Glomerular visceral epithelial cell (primary cell): ENCODE measurements at regions not wholly inside any gene's neighbourhood (a gene's known extent, or its start where the extent isn't known, plus 50 kb on each side); places are given as distances from the start of the nearest gene placed in this dataset.
"Not testable (repeated sequence)": the region's sequence is repeated elsewhere in the genome, so short reads cannot be mapped to it uniquely, and the experiment has no call there.

Source experiments
- DNase-seq: peaks from one replicate; pipeline ENCODE4 v3.0.0-alpha.2; 2016; ENCODE audit errors: extremely low spot score

GRCh38 chr14:77985211-77985615 lies 185.0 kb upstream of the NRXN3 start:
- no peak for DNase-seq

DNA sequence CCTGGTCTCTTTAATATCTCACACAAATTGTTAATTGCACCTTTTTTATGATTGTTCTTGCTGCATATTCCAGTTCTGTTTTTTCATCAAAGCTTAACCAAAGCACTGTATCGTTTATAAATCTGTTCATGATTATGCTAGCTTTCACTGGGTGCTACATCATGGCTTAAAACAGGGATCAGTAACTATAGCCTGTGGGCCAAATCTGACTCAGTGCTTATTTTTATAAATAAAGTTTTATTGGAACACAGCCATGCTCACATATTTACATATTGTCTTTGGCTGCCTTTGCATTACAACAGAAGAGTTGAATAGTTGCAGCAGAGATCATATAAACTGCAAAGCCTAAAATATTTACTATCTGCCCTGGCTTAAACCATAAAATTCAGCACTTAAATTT lies 183.4 kb upstream of the NRXN3 start:
- no peak for DNase-seq

GRCh38 chr14:77988096-77988870 lies 181.9 kb upstream of the NRXN3 start:
- no peak for DNase-seq

DNA sequence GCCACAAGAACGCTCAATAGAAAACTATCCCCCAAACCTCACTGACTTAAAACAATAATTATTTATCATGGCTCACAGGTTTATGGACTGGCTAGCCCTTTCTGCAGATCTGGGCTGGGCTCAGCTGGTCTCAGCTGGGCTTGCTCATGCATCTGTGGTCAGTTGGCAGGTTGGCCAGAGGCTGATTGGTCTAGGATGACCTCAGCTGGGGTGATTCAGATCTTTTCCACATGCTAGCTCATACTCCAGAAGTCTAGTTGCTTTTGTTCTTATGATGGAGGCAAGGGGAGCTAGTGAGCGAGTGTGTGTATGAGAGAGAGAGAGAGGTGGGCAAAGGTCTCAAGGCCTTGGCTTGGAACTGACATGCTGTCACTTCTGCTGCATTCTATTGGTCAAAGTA lies 181.2 kb upstream of the NRXN3 start:
- DNase-seq, result peak; percentile 82

GRCh38 chr14:77989441-77989991 lies 180.7 kb upstream of the NRXN3 start:
- no peak for DNase-seq

DNA sequence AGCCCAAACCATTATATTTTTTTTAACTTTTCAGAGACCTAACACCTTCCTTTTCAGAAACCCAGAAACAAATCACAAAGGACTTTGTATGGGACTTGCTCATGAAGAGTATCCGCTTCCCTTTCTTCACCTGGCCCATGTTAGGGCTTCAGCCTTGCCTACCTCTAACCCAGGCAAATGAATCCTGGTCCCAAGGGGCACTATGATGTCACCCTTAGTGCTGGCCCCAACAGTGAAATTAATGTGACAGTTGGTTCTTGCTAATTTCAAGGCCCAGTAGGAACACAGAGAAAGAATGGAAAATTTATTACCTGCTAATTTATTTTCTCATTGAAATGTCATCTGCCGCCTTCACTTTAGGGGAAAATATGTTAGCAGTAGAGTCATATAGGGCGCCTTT lies 179.8 kb upstream of the NRXN3 start:
- DNase-seq, result no peak

DNA sequence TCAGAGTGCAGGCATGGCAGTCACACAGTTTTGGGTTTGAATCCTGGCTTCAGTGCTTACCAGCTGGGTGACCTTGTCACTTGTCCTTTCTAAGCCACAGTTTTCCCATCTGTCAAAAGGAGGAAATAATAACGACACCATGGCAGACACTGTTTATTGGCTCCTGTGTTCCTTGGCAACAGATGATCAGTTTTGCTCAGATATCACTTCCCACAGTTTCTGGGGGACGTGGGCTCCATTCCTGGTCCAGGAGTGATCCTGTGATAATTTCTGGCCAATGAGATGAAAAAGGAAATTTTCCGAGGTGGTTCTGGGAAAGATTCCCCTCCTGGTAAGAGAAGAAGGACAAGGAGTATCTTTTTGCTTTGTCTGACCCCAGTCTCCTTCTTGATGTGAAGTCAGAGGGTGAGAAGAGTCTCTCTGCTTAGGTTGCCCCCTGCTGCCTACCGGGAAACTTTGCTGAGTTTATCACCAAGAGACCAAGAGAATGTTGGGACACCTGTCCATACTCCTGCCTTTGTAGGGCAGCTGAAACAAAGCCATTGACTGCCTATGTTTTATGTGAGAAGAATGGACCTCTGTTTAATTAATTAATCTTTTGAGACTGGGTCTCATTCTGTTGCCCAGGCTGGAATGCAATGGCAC lies 178.9 kb upstream of the NRXN3 start:
- DNase-seq, result no peak

- DNase-seq, result peak; percentile 57
Measured at GRCh38 chr14:78005325-78005724, 164.8 kb upstream of the NRXN3 start.

DNA sequence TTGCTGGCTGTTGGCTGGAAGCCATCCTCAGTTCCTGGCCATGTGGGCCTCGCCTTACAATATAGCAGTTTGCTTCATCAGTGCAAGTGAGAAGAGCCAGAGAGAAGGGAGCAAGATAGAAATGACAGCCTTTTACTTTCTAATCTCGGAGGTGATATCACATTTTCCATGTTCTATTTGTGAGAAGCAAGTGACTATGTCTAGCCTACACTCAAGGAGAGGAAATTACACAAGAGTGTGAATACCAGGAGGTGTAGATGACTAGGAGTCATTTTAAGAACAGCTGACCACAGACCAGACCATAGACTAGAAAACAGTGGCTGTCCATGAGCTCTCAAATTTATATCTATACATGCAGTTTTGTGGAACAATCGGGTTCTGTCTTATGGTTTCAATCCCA lies 163.0 kb upstream of the NRXN3 start:
- no peak for DNase-seq

GRCh38 chr14:78010688-78011087 lies 159.5 kb upstream of the NRXN3 start:
- peak; percentile 46 for DNase-seq

DNA sequence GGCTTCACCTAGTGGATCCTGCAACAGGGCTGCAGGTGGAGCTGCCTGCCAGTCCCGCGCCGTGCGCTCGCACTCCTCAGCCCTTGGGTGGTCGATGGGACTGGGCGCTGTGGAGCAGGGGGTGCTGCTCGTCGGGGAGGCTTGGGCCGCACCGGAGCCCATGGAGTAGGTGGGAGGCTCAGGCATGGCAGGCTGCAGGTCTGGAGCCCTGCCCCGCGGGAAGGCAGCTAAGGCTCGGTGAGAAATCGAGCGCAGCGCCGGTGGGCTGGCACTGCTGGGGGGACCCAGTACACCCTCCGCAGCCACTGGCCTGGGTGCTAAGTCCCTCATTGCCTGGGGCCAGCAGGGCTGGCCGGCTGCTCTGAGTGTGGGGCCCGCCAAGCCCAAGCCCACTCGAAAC lies 156.3 kb upstream of the NRXN3 start:
- not testable (repeated sequence) for DNase-seq

- no peak for DNase-seq
Measured at GRCh38 chr14:78016532-78016931, 153.6 kb upstream of the NRXN3 start.

- no peak for DNase-seq
Measured at GRCh38 chr14:78018283-78018682, 151.9 kb upstream of the NRXN3 start.

DNA sequence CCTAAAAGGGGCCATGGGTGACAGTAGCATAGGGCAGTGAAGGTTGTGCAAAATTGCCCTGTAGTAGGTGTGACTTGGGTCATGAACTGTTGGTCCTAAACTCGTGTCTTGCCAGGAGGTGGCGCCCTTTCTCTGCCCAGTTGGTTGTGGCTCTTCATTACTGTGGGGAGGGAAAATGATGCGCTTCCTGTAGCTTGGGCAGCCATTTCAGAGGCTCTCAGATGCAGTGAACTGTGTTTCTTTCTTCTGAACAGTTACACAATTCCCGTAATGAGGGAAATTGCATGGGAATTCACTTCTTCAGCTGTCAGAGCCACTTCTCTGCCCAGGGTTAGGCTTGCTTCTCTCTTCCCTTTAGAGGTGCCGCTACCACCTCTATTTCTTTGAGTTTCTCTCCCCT lies 148.1 kb upstream of the NRXN3 start:
- DNase-seq, result peak; percentile 45

DNA sequence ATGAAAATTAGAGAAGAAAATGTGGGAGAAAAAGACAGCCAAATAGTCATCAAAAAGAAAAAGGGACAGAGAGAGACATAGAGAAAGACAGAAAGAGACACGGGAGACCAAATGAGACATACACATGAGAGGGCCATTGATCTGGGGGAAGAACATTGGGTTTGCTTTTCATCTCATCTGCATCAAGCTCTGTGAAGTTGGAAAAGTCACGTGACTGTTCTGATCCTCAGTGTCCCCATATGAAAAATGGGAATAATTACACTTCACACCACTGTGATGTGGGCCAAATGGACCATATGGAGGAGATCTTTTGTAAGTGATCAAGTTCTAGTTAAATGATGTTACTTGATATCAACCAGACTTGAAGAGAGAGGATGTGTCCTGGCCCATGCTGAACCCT lies 147.1 kb upstream of the NRXN3 start:
- no peak for DNase-seq

- DNase-seq, result no peak
Measured at GRCh38 chr14:78028471-78028870, 141.7 kb upstream of the NRXN3 start.

GRCh38 chr14:78029601-78030372 lies 140.4 kb upstream of the NRXN3 start:
- no peak for DNase-seq

GRCh38 chr14:78043349-78043748 lies 126.8 kb upstream of the NRXN3 start:
- DNase-seq, result no peak

- no peak for DNase-seq
Measured at GRCh38 chr14:78048120-78048519, 122.1 kb upstream of the NRXN3 start.

DNA sequence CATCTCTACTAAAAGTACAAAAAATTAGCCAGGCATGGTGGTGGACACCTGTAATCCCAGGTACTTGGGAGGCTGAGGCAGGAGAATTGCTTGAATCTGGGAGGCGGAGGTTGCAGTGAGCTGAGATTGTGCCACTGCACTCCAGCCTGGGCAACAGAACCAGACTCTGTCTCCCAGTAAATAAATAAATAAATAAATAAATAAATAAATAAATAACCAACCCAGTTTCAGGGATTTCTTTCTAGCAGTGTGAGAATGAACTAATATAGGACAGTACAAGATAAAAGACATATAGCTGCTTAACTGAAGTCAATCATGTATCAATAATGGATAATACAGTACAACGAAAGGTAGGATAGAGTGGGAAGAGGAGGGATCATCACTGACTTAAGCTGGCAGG lies 113.3 kb upstream of the NRXN3 start:
- DNase-seq, result not testable (repeated sequence)

GRCh38 chr14:78070344-78070743 lies 99.8 kb upstream of the NRXN3 start:
- DNase-seq, result no peak

GRCh38 chr14:78071016-78071549 lies 99.1 kb upstream of the NRXN3 start:
- no peak for DNase-seq
